Left renal cortex interstitium (tissue), 4 donors: ENCODE measurements at regions not wholly inside any gene's neighbourhood (a gene's known extent, or its start where the extent isn't known, plus 50 kb on each side); places are given as distances from the start of the nearest gene placed in this dataset.
"Not testable (repeated sequence)": the region's sequence is repeated elsewhere in the genome, so short reads cannot be mapped to it uniquely, and the experiment has no call there.

ENCODE experiments used
- DNase-seq, 4 donors: peaks; one replicate each; pipeline ENCODE4 v3.0.0-alpha.2; 2013; ENCODE audit warnings: low read depth in 4 of 4, low spot score in 2 of 4, missing footprints in 1 of 4

DNA sequence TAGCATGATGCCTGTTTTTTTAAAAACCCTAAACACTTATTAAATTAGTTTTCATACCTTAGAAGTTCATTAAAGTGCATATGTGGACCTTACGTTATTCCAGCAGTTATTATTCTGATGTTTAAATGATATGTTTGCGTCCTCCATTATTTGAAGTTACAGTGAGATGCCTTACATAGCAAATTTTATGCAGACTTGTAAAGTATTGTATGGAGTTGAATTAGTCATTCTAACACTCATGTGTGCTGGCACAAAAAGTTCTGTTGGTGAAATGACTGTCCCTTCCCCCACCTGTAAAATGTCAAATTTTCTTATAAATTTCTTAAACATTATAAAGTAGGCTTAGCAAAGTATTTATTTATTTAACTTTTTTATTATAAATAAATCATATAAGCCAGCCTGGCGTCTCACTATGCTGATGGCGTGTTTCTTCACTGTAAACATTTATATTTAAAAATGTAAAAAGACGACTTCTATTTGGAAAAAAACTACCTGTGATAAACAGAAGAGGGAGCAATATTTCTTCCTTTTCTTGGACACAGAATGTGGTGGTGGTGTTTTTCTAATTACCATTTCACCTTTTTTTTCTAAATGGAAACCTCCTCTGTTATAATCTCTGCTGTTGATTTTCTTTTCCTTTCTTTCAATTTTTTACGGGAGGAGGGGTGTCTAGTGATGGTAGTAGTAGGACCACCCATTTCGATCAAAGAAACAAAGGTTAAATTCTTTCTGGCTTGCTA lies 155.4 kb downstream of the RFPL4B start:
- no peak for DNase-seq

DNA sequence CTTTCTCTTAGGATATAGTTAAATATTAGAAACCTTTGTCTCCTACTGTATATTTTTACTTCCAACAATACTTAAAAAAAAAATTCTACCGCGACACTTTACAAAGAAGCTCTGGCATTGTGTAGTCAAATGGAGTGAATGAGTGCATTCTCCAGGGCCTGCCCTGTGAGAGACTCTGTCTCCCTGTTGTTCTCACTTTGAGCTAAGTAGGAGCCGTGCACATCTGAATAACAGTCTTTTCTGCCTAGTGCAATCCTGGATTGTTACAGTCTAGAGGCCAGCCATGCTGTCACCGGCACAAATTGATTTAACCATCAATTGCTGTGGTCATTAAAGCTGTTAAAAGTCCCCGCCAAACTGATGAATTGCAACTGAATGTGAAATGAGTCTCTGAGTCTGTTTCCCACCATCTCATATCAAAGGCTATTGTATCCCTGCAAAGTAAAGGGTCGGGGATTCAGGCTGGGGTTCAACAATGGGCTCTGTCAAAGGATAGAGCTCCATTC lies 156.0 kb downstream of the RFPL4B start:
- DNase-seq, result no peak

DNA sequence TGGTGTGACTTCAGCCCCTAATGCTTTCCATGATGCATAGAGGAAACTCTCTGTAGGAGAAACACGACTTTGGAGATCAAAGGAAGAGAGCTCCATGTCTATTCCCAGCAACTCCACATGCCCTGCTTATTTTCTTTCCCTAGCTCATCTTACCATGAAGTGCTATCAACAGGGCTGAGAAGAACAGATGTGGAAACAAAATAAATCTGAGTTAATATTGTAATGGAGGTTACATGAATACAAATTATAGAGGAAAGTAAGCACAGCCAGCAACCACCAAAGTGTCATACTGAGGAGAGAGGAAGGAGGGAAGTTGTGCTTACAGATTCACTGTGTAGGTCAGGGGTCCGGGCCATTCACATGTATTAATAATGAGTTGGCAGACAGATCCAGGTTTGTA lies 157.5 kb downstream of the RFPL4B start:
- DNase-seq, result no peak

DNA sequence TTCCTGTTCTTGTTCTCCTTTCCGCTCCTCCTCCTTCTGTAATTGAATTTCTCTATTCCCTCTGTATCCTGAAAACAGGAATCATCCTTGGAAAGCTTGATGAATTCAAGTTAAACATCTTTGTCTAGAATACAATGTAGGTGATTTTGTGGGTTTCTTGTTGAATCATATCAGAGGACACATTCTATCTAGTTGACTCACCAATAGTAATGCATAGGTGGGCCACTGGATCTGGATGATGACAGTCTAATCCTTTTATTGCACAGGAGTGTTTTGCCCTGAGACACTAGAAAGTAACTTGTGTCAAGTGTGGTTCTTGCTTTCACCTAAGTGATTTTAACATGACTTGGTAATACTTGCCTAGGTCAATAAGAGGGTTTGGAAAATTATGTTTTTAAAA lies 164.3 kb downstream of the RFPL4B start:
- DNase-seq, result no peak

DNA sequence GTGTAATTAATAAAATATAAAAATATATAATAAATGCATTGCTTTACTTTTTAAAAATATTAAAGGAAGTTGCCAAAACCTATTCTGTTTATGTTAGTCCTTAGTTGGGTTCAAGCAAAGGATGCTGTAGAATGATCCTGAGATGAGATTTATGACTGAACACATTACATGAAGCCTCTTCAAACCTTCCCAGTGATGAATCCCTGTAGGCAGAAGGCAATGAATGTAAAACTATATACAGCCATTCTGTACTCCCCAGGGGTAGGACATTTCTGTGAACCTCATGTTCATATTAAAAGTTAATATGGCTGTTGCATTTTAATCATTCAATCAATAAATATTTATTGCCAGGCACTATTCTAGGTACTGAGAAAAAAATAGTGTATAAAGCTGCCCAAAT lies 166.0 kb downstream of the RFPL4B start:
- no peak for DNase-seq

DNA sequence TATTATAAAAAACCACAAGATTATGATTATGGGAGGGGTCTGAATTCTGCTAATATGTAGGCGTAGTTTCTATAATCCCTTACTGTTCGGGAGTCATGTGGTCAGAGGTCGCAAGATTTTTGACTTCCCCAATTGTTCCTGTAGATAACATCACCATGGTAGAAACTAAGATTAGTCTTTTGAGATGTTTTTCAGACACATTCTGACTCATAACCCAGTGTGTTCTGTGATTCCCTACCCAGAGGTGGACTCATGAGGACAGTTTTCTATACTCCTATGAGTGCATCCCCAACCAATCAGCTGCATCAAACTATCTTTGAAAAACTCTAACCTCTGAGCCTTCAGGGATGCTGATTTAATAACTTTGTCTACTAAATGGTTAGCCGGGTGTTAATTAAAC lies 175.5 kb downstream of the RFPL4B start:
- no peak for DNase-seq

DNA sequence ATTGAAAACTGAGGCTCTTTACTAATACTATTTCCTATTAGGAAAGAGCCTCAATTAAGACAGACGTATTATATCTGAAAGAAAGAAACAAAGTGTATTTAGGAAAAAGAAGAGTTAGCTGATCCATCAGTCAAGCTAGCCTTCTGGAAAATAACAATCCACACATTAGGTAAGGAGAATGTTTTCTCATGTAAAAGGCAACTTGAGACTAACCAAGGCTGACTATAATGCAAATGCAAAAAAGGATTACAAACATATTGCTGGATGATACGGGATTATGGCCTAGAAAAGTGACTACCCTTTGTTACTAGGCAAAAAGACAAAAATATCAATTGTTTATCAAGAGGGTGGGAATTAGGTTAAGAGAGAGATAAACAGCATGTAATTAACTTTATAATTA lies 176.9 kb downstream of the RFPL4B start:
- DNase-seq, result no peak

DNA sequence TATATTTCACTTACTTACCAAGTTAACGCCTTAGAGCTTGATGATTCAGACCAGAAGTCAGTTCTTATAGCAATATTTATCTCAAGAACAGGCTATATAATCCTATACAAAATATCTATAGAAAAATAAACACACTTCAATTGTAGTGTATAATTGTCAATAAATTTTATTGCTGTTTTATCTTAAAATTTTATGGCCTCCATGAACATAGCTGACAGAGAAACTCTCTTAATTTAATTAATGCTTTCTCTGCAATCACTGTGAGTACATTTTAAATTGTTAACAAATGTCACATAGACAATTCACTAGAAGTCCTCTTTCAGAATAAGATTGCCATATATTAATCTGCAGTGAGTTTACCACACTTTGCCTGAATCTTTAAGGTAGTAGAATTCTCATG lies 178.6 kb downstream of the RFPL4B start:
- no peak for DNase-seq

DNA sequence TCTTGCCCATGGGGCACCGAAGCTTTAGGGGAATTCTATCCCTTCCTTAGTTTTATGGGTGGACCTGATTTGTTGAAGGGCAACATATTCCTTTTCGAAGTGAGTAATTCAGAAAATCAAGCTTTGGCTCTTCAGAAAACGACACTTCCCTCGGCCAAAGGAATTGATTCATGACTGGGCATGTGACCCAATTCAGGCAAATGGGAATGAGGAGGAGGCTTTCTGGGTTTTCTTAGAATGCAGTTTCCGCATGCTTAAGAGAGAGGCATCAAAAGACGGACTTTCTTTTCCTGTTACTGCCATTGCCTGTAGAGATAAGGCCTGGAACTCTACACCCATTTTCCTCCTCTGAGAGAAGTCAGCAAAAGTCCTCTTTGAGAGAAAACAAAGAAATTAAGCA lies 179.5 kb downstream of the RFPL4B start:
- DNase-seq, result no peak

DNA sequence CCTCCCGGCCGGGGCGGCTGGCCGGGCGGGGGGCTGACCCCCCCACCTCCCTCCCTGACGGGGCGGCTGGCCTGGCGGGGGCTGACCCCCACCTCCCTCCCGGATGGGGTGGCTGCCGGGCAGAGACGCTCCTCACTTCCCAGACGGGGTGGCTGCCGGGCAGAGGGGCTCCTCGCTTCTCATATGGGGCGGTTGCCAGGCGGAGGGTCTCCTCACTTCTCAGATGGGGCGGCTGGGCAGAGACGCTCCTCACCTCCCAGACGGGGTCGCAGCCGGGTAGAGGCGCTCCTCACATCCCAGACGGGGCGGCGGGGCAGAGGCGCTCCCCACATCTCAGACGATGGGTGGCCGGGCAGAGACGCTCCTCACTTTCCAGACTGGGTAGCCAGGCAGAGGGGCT lies 181.2 kb downstream of the RFPL4B start:
- not testable (repeated sequence) for DNase-seq

DNA sequence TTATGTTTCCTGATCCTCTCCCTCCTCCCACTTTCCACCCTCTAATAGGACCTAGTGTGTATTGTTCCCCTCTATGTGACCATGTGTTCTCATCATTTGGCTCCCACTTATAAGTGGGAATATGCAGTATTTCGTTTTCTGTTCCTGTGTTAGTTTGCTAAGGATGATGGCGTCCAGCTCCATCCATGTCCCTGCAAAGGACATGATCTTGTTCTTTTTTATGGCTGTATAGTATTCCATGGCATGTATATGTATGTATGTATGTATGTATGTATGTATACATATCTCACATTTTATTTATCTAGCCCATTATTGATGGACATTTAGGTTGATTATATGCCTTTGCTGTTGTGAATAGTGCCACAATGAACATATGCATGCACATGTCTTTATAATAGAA lies 188.7 kb downstream of the RFPL4B start:
- no peak for DNase-seq

DNA sequence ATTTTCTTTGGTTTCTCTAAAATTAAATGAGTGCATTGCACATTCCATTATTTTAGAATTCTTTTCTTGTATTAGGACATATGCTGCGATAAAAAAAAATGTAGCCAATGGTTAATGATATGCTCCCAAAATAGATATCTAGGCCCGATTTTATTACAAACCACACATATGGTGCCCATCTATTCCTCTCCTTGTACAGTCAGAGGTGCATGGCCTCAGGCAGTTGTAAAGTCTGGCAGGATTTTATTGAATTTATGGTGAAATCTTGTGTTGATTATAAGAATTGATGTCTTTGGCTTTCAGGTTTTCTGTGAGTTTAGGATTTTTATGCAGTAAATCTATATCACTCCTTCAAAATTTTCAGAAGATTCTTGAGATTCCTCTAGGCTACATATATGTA lies 192.2 kb downstream of the RFPL4B start:
- DNase-seq, result no peak

DNA sequence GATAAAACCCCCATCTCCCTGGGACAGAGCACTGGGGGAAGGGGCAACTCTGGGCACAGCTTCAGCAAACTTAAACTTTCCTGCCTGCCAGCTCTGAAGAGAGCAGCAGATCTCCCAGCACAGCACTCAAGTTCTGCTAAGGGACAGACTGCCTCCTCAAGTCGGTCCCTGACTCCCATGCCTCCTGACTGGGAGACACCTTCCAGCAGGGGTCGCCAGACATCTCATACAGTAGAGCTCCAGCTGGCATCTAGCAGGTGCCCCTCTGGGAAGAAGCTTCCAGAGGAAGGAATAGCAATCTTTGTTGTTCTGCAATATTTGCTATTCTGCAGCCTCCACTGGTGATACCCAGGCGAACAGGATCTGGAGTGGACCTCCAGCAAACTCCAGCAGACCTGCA lies 194.7 kb downstream of the RFPL4B start:
- not testable (repeated sequence) for DNase-seq

DNA sequence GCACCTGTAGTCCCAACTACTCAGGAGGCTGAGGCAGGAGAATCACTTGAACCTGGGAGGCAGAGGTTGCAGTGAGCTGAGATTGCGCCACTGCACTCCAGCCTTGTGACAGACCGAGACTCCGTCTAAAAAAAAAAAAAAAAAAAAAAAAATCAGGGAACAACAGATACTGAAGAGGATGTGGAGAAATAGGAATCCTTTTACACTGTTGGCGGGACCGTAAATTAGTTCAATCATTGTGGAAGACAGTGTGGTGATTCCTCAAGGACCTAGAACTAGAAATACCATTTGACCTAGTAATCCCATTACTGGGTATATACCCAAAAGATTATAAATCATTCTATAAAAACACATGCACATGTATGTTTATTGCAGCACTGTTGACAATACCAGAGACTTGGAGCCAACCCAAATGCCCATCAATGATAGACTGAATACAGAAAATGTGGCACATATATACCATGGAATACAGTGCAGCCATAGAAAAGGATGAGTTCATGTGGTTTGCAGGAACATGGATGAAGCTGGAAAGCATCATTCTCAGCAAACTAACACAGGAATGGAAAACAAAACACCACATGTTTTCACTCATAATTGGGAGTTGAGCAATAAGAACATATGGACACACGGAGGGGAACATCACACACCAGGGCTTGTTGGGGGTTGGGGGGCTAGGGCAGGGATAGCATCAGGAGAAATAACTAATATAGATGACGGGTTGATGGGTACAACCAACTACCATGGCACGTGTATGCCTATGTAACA lies 200.4 kb downstream of the RFPL4B start:
- not testable (repeated sequence) for DNase-seq

DNA sequence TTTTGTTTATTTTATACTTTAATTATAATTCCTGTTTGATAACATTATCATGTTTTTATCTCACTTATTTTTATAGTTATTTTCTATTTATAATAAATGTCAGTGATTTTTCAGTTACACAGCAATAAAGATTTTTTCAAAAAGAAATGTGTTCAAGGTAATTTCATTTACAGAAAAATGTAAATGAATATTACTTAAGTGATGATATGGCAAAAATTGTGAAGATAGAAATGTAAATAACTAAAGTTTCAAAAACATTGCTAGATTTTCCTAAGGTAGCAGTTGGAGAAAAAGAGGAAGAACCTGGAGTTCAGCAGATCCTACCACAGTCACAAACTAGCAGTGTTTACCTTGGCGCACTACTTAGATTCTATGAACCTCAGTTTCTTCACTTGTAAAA lies 202.6 kb downstream of the RFPL4B start:
- DNase-seq, result no peak

DNA sequence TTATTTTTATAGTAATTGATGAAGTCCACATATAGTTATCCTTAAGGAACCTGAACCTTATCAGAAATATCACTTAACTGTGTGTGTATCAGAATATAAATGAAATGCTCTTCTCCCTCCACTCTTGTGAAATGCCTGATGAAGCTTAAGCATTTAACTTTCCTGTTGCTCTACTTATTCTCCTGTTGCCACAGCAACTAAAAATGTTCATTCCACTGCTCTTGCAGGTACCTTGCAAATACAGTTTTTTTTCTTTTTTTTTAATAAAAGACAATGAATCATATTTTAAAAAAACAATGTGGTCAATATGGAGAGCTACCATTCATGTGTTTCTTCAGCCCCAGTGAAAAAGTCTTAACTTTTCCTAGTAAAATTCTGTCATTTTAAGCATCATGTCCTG lies 210.3 kb downstream of the RFPL4B start:
- no peak for DNase-seq

DNA sequence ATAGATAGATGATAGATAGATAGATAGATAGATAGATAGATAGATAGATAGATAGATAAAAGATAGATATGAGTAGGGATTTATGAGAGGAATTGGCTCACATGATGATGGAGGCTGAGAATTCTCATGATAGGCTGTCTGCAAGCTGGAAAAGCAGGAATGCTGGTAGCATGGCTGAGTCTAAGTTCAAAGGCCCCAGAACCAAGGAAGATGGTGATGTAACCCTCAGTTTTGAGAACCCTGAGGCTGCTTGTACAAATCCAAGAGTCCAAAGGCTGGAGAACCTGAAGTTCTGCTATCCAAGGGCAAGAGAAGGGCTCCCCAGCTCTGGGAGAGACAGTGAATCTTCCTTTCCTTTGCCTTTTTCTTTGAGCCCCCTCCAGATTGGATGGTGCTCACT lies 210.8 kb downstream of the RFPL4B start:
- no peak for DNase-seq

DNA sequence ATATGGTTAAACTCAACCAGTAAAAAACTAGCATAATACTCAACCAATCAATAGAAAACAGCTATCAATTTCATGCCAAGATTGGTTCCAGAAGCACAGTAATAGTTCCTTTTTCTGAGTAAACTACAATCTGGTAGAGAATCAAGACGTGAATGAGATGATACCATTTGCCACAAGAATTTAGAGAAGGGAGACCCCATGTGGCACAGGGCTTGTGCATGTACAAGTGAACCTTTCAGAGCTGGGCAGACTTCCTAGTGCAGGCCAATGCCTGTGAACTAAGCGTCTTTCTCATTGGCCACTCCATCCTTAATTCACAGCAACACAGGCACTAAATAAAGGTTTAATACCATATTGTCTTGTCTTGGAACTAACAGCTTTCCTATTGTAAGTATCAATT lies 213.5 kb downstream of the RFPL4B start:
- no peak for DNase-seq

DNA sequence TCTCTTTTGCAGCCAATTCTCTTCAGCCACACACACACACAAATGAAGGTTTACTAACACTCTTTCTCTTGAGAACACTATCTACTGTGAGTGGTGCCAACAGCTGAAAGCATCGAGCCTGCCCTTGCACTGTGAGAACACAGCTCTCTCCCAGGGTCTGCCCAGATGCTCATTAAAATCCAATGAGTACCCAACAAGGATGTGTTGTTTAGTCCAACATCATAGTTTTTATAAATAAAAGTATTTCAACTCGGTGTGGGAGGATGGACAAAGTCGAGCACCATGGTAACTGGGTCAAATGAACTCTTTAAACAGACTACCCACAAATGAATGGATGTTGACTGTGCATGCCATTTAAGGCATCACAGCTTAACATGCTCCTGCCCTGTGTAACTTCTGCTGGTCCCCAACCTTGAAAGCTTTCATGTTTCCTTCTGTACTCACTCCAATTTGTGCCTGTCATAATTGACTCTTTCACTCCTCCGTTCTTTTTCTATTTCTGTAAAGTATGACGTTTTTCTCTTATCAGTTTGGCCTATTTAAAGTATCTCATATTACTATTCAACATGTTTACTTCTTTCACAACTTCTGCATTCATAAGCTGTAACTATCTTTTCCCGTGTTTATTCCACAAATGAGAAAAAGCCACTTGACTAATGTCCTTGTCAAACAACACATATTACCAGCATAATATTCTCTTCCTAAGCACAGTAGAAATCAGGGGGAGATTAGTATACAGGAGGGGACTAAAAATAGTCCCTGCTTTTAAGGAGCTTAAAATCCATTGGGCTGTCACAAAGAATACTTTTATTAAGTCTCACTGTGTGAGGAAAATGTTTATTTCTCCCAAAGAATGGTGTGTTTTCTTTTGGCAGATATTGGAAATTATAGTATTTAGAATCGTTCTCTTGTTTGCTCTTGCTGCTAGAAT lies 215.4 kb downstream of the RFPL4B start:
- DNase-seq, result no peak

DNA sequence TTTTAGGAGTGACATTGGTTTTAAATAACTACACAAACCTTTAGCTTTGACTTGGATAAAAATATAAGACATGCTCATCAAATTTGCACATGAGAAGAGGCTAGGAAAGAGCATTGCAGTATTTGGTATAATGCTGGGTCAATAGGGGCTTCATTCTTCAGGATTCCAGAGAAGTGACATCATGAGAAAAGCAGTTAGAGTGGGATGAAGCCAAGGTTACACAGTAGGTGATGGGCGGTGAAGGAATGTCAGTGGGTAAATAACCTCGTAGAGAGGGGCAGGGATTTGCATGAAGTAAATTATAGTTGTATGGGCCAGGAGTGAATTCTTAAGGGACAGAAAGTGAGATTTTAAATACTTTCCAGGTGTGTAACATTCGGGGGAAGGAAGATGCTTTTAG lies 216.2 kb downstream of the RFPL4B start:
- DNase-seq, result no peak

DNA sequence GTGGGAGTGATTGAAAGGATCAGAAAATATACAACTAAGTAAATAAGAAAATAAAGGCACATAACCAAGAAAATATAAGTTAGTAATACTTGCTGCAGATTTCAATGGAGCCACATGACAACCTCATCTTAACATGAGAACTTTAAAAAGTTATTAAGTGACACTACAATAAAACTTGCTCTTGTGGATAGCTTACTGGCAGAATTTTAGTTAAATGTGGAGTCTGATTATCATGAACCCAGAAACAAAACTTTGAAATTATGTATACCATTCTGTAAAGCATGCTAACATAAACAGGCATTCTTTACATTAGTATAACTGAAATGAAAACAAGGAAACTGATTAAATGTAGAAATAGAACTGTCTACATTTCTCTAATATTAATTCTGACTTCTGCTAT lies 220.9 kb downstream of the RFPL4B start:
- DNase-seq, result no peak
